ENCODE measurements at regions not wholly inside any gene's neighbourhood (a gene's known extent, or its start where the extent isn't known, plus 50 kb on each side); places are given as distances from the start of the nearest gene placed in this dataset.

DNA sequence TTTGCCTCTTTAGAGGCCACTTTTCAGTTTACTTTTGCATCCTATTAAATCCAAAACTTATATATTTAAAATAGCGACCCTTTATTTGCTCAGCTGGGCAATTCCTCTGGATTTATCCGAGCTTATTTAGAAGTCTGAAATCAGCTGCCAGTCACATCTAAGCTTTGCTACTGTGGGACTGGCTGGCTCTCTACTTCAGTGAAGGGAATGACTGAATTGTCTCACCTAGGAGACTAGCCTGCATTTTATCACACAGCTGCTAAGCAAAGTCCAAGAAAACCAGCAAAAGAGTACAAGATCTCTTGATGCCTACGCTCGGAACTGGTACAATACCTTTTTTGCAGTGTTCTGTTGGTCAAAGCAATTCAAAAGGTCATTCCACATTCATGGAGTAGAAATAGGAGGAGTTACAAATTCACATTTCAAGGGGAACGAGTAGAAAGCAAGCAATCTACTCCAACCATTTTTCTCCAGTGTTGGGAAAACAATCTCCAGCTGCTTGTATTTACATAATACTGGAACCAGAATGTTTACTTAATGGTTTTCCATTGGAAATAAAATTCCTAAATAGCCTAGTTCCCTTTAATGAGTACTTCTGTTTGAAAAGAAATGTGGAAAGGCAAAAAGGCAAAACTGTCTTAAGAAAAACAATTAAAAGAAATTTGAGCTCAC, 160.2 kb downstream of the MAGEB5 start:
- DNase-seq (ENCODE audit: low read depth, low spot score): no peak
- no peaks in the 10 kb centered on the region for H3K27me3 ChIP-seq (ENCODE audit: control insufficient read depth, insufficient read depth, low read length)
- no peak for TF ChIP-seq CTCF (IDR thresholded peaks at IDR 0.05; ENCODE audit: low read depth, low read length)
- POLR2A ChIA-PET: no interaction called here
- H3K27ac ChIP-seq (ENCODE audit: low read depth, low read length): no peak overlapping the region
- CTCF ChIA-PET: no interaction called here
- no peaks in the 10 kb centered on the region for H3K9me3 ChIP-seq (ENCODE audit: control insufficient read depth, insufficient read depth, low read length)
- H3K4me3 ChIP-seq (ENCODE audit: low read depth, low read length): no peak overlapping the region

DNA sequence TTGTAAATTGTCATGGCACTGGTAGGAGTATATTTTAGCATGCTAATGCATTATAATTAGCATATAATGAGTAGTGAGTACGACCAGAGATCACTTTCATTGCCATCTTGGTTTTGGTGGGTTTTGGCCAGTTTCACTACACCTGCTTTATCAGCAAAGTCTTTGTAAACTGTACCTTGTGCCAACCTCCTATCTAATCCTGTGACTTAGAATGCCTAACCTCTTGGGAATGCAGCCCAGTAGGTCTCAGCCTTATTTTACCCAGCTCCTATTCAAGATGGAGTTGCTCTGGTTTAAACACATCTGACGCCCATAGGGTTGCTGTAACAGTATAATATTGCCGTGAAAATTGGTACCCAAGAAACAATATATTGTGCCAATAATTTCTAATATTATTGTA, 159.4 kb downstream of the MAGEB5 start:
- CTCF ChIA-PET: no interaction called here
- H3K27me3 ChIP-seq (ENCODE audit: control insufficient read depth, insufficient read depth, low read length): no peaks in the 10 kb centered on the region
- TF ChIP-seq CTCF (IDR thresholded peaks at IDR 0.05; ENCODE audit: low read depth, low read length): no peak
- no peak overlapping the region for H3K27ac ChIP-seq (ENCODE audit: low read depth, low read length)
- POLR2A ChIA-PET: no interaction called here
- no peak overlapping the region for H3K4me3 ChIP-seq (ENCODE audit: low read depth, low read length)
- DNase-seq (ENCODE audit: low read depth, low spot score): no peak
- no peaks in the 10 kb centered on the region for H3K9me3 ChIP-seq (ENCODE audit: control insufficient read depth, insufficient read depth, low read length)

- Histone ChIP-seq H3K4me3 (ENCODE audit: low read depth, low read length) (no peak overlapping the region), H3K27ac (ENCODE audit: low read depth, low read length) (no peak overlapping the region), H3K27me3 (ENCODE audit: control insufficient read depth, insufficient read depth, low read length) (no peaks in the 10 kb centered on the region), H3K9me3 (ENCODE audit: control insufficient read depth, insufficient read depth, low read length) (no peaks in the 10 kb centered on the region)
- no peak for DNase-seq (ENCODE audit: low read depth, low spot score)
- TF ChIP-seq CTCF (IDR thresholded peaks at IDR 0.05; ENCODE audit: low read depth, low read length): no peak
- ChIA-PET CTCF (no interaction called here), POLR2A (no interaction called here)
These were observed 157.9 kb downstream of the MAGEB5 start for GRCh38 chrX:26373829-26374228.

GRCh38 chrX:26352891-26353430, 137.0 kb downstream of the MAGEB5 start:
- no peak for DNase-seq (ENCODE audit: low read depth, low spot score)
- CTCF ChIA-PET: no interaction called here
- no peak for TF ChIP-seq CTCF (IDR thresholded peaks at IDR 0.05; ENCODE audit: low read depth, low read length)
- no peaks in the 10 kb centered on the region for H3K27me3 ChIP-seq (ENCODE audit: control insufficient read depth, insufficient read depth, low read length)
- POLR2A ChIA-PET: no interaction called here
- H3K9me3 ChIP-seq (ENCODE audit: control insufficient read depth, insufficient read depth, low read length): no peaks in the 10 kb centered on the region
- no peak overlapping the region for H3K4me3 ChIP-seq (ENCODE audit: low read depth, low read length)
- no peak overlapping the region for H3K27ac ChIP-seq (ENCODE audit: low read depth, low read length)

- DNase-seq (ENCODE audit: low read depth, low spot score): no peak
- ChIA-PET POLR2A (no interaction called here), CTCF (no interaction called here)
- Histone ChIP-seq H3K27me3 (ENCODE audit: control insufficient read depth, insufficient read depth, low read length) (no peaks in the 10 kb centered on the region), H3K4me3 (ENCODE audit: low read depth, low read length) (no peak overlapping the region), H3K9me3 (ENCODE audit: control insufficient read depth, insufficient read depth, low read length) (no peaks in the 10 kb centered on the region), H3K27ac (ENCODE audit: low read depth, low read length) (no peak overlapping the region)
- no peak for TF ChIP-seq CTCF (IDR thresholded peaks at IDR 0.05; ENCODE audit: low read depth, low read length)
These were observed 131.2 kb downstream of the MAGEB5 start for GRCh38 chrX:26347171-26347570.
